ENCODE measurements at regions not wholly inside any gene's neighbourhood (a gene's known extent, or its start where the extent isn't known, plus 50 kb on each side); places are given as distances from the start of the nearest gene placed in this dataset.

DNA sequence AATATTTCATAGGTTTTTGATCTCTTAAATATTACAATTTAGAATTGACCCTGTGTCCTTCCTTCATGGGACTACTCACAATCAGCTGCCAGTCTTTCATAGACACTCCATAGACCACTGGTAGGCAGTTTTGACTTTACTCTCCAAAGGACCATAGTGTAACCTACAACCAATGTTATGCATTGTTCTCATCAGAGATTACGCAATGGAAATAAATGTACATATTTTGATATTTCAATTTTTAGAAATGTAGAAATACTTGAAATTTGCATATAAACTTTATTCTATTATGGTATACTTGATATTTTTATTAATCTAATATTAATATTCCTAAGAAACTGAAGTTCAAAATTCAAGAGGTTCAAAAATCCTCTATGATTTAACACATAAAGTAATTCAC is 446.4 kb upstream of the KCND2 start (continued):
- no peak for TF ChIP-seq REST (IDR thresholded peaks at IDR 0.05; ENCODE audit: unreplicated experiment)

DNA sequence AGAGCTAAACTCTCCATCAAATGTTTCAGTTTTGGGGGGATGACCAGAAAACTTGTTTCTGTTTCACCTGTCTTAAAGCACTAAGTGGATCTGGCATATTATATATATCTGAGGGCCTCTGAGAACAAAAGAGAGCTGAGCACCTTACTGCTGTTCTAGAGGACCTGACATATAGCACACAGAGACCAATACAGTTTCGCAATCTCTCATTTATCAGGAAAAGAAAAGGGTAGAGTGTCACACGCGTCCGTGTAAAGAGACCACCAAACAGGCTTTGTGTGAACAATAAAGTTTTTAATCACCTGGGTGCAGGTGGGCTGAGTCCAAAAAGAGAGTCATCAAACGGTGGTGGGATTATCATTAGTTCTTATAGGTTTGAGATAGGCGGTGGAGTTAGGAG is 434.5 kb upstream of the KCND2 start:
- ATAC-seq: no peak
- Histone ChIP-seq H4K20me1 (replicated peaks; ENCODE audit: insufficient read depth) (no peaks in the 10 kb centered on the region), H3K4me2 (no peak overlapping the region), H2AFZ (no peak overlapping the region), H3K36me3 (ENCODE audit: insufficient read depth) (no peaks in the 10 kb centered on the region), H3K9me2 (ENCODE audit: insufficient read depth) (peaks cover 8% of the 10 kb centered on the region), H3K27me3 (ENCODE audit: insufficient read depth) (no peaks in the 10 kb centered on the region), H3F3A (replicated peaks; ENCODE audit: low read depth) (no peaks in the 10 kb centered on the region), H3K4me1 (ENCODE audit: insufficient read depth) (peaks cover 12% of the 10 kb centered on the region; the same call in 1 of the 2 replicates), H3K4me3 (no peak overlapping the region), H3K27ac (ENCODE audit: low read depth) (no peak overlapping the region), H3K79me2 (replicated peaks; ENCODE audit: insufficient read depth) (no peaks in the 10 kb centered on the region)
- H3K27me3 Mint-ChIP-seq (ENCODE audit: insufficient read depth, low read depth, poor library complexity): peaks cover 2% of the 10 kb centered on the region
- DNase-seq (ENCODE audit: low spot score): no peak
- no peak overlapping the region for H3K27ac Mint-ChIP-seq
- H3K36me3 Mint-ChIP-seq (ENCODE audit: low read depth): peaks cover 23% of the 10 kb centered on the region; the same call in 2 of the 3 replicates
- H3K4me1 Mint-ChIP-seq: peaks cover 18% of the 10 kb centered on the region
- no peak overlapping the region for H3K4me3 Mint-ChIP-seq
- peaks cover 14% of the 10 kb centered on the region for H3K9me3 Mint-ChIP-seq
- no peak for TF ChIP-seq ZNF114 (CRISPR knock-in tag; IDR thresholded peaks at IDR 0.05)
- TF ChIP-seq STAT1 (IDR thresholded peaks at IDR 0.05; ENCODE audit: unreplicated experiment): no peak
- TF ChIP-seq, protein P1, sequence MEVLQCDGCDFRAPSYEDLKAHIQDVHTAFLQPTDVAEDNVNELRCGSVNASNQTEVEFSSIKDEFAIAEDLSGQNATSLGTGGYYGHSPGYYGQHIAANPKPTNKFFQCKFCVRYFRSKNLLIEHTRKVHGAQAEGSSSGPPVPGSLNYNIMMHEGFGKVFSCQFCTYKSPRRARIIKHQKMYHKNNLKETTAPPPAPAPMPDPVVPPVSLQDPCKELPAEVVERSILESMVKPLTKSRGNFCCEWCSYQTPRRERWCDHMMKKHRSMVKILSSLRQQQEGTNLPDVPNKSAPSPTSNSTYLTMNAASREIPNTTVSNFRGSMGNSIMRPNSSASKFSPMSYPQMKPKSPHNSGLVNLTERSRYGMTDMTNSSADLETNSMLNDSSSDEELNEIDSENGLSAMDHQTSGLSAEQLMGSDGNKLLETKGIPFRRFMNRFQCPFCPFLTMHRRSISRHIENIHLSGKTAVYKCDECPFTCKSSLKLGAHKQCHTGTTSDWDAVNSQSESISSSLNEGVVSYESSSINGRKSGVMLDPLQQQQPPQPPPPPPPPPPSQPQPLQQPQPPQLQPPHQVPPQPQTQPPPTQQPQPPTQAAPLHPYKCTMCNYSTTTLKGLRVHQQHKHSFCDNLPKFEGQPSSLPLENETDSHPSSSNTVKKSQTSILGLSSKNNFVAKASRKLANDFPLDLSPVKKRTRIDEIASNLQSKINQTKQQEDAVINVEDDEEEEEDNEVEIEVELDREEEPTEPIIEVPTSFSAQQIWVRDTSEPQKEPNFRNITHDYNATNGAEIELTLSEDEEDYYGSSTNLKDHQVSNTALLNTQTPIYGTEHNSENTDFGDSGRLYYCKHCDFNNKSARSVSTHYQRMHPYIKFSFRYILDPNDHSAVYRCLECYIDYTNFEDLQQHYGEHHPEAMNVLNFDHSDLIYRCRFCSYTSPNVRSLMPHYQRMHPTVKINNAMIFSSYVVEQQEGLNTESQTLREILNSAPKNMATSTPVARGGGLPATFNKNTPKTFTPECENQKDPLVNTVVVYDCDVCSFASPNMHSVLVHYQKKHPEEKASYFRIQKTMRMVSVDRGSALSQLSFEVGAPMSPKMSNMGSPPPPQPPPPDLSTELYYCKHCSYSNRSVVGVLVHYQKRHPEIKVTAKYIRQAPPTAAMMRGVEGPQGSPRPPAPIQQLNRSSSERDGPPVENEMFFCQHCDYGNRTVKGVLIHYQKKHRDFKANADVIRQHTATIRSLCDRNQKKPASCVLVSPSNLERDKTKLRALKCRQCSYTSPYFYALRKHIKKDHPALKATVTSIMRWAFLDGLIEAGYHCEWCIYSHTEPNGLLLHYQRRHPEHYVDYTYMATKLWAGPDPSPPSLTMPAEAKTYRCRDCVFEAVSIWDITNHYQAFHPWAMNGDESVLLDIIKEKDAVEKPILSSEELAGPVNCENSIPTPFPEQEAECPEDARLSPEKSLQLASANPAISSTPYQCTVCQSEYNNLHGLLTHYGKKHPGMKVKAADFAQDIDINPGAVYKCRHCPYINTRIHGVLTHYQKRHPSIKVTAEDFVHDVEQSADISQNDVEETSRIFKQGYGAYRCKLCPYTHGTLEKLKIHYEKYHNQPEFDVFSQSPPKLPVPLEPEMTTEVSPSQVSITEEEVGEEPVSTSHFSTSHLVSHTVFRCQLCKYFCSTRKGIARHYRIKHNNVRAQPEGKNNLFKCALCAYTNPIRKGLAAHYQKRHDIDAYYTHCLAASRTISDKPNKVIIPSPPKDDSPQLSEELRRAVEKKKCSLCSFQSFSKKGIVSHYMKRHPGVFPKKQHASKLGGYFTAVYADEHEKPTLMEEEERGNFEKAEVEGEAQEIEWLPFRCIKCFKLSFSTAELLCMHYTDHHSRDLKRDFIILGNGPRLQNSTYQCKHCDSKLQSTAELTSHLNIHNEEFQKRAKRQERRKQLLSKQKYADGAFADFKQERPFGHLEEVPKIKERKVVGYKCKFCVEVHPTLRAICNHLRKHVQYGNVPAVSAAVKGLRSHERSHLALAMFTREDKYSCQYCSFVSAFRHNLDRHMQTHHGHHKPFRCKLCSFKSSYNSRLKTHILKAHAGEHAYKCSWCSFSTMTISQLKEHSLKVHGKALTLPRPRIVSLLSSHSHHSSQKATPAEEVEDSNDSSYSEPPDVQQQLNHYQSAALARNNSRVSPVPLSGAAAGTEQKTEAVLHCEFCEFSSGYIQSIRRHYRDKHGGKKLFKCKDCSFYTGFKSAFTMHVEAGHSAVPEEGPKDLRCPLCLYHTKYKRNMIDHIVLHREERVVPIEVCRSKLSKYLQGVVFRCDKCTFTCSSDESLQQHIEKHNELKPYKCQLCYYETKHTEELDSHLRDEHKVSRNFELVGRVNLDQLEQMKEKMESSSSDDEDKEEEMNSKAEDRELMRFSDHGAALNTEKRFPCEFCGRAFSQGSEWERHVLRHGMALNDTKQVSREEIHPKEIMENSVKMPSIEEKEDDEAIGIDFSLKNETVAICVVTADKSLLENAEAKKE (CRISPR knock-in tag; IDR thresholded peaks at IDR 0.05): no peak
- no peak for TF ChIP-seq NANOG (IDR thresholded peaks at IDR 0.05; ENCODE audit: borderline replicate concordance)
- TF ChIP-seq EZH2 (IDR thresholded peaks at IDR 0.05; ENCODE audit: low read depth, unreplicated experiment): no peak
- no peak for TF ChIP-seq JUNB (IDR thresholded peaks at IDR 0.05; ENCODE audit: unreplicated experiment)
- TF ChIP-seq ZNF331 (CRISPR knock-in tag; IDR thresholded peaks at IDR 0.05; ENCODE audit: low read depth): no peak
- TF ChIP-seq, protein P2, sequence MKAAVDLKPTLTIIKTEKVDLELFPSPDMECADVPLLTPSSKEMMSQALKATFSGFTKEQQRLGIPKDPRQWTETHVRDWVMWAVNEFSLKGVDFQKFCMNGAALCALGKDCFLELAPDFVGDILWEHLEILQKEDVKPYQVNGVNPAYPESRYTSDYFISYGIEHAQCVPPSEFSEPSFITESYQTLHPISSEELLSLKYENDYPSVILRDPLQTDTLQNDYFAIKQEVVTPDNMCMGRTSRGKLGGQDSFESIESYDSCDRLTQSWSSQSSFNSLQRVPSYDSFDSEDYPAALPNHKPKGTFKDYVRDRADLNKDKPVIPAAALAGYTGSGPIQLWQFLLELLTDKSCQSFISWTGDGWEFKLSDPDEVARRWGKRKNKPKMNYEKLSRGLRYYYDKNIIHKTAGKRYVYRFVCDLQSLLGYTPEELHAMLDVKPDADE (IDR thresholded peaks at IDR 0.05): no peak
- no peak for TF ChIP-seq REST (IDR thresholded peaks at IDR 0.05; ENCODE audit: unreplicated experiment)
- no peak for TF ChIP-seq EZH2phosphoT487 (IDR thresholded peaks at IDR 0.05; ENCODE audit: unreplicated experiment)
- no peak for TF ChIP-seq POLR2AphosphoS5 (IDR thresholded peaks at IDR 0.05; ENCODE audit: low read depth)

Measured in GM23338 (cell line).